ENCODE measurements at regions not wholly inside any gene's neighbourhood (a gene's known extent, or its start where the extent isn't known, plus 50 kb on each side); places are given as distances from the start of the nearest gene placed in this dataset.

DNA sequence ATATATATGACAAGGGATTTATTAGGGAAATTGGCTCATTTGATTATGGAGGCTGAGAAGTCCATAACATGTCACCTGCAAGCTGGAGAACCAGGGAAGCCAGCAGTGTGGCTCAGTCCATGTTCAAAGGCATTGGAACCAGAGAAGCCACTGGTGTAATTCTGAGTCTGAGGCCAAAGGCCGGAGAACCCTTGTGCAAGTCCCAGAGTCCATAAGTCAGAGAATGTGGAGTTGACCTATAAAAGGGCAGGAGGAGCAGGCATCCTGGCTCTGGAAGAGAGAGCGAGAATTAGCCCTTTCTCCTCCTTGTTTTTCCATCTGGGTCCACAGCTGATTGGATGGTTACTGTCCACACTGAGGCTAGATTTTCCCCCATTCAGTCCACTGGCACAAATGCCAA lies 319.8 kb downstream of the IGSF11 start:
- TF ChIP-seq CTCF (conservative IDR thresholded peaks at IDR 0.05; ENCODE audit: low read depth in 2 of 2) (no peak), POLR2AphosphoS5 (IDR thresholded peaks at IDR 0.05; ENCODE audit: low read depth) (no peak), EZH2 (IDR thresholded peaks at IDR 0.05; ENCODE audit: low read depth, unreplicated experiment) (no peak), ETS1 (IDR thresholded peaks at IDR 0.05) (no peak), EZH2phosphoT487 (IDR thresholded peaks at IDR 0.05; ENCODE audit: unreplicated experiment) (no peak)

All from GM23338 (cell line).